ENCODE measurements at regions not wholly inside any gene's neighbourhood (a gene's known extent, or its start where the extent isn't known, plus 50 kb on each side); places are given as distances from the start of the nearest gene placed in this dataset.
A peak's percentile ranks its signal among the peaks of the same experiment; 100 is the strongest.

DNA sequence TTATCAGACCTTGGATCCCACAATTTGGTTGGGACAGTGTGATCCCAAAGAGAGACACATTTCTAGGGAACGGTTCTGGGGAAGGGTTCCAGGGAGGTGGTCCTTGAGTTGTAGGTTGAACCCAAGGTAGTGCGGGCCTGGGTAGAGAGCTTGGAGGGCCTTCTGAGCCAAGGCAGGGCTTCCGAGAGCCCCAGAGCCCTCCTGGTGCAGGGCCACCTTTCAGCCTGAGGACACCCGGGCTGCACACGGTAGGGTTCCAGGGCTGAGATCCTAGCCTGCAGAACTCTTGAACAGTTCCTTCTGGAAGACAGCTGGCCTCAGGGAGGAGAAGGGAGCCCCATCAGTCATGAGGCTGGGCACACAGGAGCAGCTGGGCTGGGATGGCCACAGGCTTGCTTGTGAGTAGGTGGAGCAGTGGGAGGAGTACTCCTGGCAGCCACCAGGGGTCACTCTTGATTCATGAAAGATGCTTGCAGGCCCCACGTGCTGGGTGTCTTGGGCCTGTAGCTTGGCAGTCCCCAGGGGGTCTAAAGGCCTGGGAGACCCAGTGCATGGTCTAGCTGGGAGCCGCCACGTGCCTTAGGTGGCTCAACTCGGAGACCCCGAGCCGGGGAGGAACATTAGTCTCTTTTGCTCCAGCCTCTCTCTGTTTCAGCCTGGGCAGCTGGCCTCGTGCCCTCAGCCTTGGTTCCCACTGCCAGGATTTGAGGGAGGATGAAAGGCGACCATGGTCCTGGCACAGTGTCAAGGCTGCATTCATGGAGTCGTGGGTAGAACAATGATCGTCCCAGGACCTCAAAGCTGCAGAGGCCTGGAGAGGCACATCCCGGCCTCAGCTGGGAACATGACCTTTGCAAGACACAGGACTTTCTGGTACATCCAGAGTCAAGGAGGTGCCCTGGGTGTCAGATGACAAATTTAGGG, 381.6 kb downstream of the TYW1 start:
- H3K4me3 ChIP-seq = no peak overlapping the region

DNA sequence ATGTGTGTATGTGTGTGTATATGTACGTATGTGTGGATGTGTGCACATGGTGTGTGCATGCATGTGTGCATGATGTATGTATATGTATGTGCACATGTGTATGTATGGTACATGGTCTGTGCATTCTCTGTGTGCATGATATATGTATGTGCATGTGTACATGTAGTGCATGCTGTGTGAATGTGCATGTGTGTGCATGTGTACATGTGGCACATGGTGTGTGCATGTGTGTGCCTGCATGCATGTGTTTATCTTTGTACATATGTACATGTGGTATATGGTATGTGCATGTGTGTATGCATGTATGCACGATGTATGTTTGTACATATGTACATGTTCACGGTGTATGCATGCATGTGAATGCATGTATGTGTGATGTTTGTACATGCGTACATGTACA, 383.7 kb downstream of the TYW1 start:
- Histone ChIP-seq H3K36me3 (no peaks in the 10 kb centered on the region), H3K4me1 (replicated peaks) (no peaks in the 10 kb centered on the region), H3K27ac (no peak overlapping the region), H3K9me3 (no peaks in the 10 kb centered on the region), H3K4me3 (no peak overlapping the region), H3K27me3 (replicated peaks; ENCODE audit: insufficient read depth) (no peaks in the 10 kb centered on the region)
- no peak for TF ChIP-seq POLR2AphosphoS5 (IDR thresholded peaks at IDR 0.05)
- TF ChIP-seq, protein P1, sequence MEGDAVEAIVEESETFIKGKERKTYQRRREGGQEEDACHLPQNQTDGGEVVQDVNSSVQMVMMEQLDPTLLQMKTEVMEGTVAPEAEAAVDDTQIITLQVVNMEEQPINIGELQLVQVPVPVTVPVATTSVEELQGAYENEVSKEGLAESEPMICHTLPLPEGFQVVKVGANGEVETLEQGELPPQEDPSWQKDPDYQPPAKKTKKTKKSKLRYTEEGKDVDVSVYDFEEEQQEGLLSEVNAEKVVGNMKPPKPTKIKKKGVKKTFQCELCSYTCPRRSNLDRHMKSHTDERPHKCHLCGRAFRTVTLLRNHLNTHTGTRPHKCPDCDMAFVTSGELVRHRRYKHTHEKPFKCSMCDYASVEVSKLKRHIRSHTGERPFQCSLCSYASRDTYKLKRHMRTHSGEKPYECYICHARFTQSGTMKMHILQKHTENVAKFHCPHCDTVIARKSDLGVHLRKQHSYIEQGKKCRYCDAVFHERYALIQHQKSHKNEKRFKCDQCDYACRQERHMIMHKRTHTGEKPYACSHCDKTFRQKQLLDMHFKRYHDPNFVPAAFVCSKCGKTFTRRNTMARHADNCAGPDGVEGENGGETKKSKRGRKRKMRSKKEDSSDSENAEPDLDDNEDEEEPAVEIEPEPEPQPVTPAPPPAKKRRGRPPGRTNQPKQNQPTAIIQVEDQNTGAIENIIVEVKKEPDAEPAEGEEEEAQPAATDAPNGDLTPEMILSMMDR (IDR thresholded peaks at IDR 0.05) = no peak
- intact Hi-C loops (cut with DNase I) = no loop called here
- no peak for DNase-seq (ENCODE audit: low spot score)
- 71% methylated on average over 4 of the region's 4 CpGs for WGBS

More for the DNA sequence above, 381.6 kb downstream of the TYW1 start:
- no peaks in the 10 kb centered on the region for H3K9me3 ChIP-seq
- intact Hi-C loops (cut with DNase I) = loop anchor here (10.0 kb wide), 1 partner anchor 247 kb away; no protein-coding TSS in a partner anchor
- TF ChIP-seq, protein P1 (IDR thresholded peaks at IDR 0.05) = peak; percentile 59 to 80 (median 76)
- no peak for TF ChIP-seq POLR2AphosphoS5 (IDR thresholded peaks at IDR 0.05)
- no peak overlapping the region for H3K27ac ChIP-seq
- DNase-seq (ENCODE audit: low spot score) = peak; percentile 63
- WGBS = 44% methylated on average over 15 of the region's 16 CpGs
- no peaks in the 10 kb centered on the region for H3K36me3 ChIP-seq
- H3K4me1 ChIP-seq (replicated peaks) = no peaks in the 10 kb centered on the region
- H3K27me3 ChIP-seq (replicated peaks; ENCODE audit: insufficient read depth) = no peaks in the 10 kb centered on the region

DNA sequence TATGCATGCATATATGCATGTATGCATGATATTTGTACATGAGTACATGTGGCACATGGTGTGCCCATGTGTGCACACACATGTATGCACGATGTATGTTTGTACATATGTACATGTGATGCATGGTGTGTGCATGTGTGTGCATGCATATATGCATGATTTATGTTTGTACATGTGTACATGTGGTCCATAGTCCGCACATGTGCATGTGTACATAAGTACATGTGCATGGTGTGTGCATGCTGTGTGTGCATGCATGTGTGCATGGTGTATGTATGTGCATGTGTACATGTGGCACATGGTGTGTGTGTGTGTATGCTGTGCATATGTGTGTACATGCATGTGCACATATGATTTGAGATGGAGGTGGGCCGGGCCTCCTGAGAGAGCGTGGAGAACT, 384.2 kb downstream of the TYW1 start:
- no peaks in the 10 kb centered on the region for H3K4me1 ChIP-seq (replicated peaks)
- H3K9me3 ChIP-seq = no peaks in the 10 kb centered on the region
- DNase-seq (ENCODE audit: low spot score) = no peak
- no peaks in the 10 kb centered on the region for H3K27me3 ChIP-seq (replicated peaks; ENCODE audit: insufficient read depth)
- intact Hi-C loops (cut with DNase I) = no loop called here
- TF ChIP-seq, protein P1 (IDR thresholded peaks at IDR 0.05) = no peak
- TF ChIP-seq POLR2AphosphoS5 (IDR thresholded peaks at IDR 0.05) (no peak), POLR2A (IDR thresholded peaks at IDR 0.05) (no peak)
- WGBS = 66% methylated on average over 4 of the region's 4 CpGs
- no peaks in the 10 kb centered on the region for H3K36me3 ChIP-seq
- no peak overlapping the region for H3K27ac ChIP-seq
- H3K4me3 ChIP-seq = no peak overlapping the region

DNA sequence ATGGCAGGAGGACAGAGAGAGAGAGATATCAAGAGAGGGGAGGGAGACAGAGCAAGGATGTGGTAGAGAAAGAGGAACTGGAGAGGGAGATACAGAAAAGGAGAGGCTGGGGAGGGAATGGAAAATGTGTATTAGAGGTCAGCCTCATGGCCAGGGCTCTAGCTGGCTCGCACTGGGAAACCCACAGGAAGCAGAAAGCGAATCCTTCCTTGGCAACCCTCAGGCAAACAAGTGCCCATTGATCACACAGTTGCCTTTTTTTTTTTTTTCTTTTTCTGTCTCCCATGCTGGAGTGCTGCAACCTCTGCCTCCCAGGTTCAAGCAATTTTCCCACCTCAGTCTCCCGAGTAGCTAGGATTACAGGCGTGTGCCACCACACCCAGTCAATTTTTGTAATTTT, 391.2 kb downstream of the TYW1 start:
- Histone ChIP-seq H3K27ac (no peak overlapping the region), H3K27me3 (replicated peaks; ENCODE audit: insufficient read depth) (no peaks in the 10 kb centered on the region), H3K36me3 (no peaks in the 10 kb centered on the region), H3K9me3 (no peaks in the 10 kb centered on the region), H3K4me3 (no peak overlapping the region), H3K4me1 (replicated peaks) (no peaks in the 10 kb centered on the region)
- WGBS = 82% methylated on average over 4 of the region's 4 CpGs
- TF ChIP-seq POLR2A (IDR thresholded peaks at IDR 0.05) = no peak
- TF ChIP-seq, protein P1 (IDR thresholded peaks at IDR 0.05) = no peak
- TF ChIP-seq POLR2AphosphoS5 (IDR thresholded peaks at IDR 0.05) = no peak
- intact Hi-C loops (cut with DNase I) = no loop called here
- no peak for DNase-seq (ENCODE audit: low spot score)

DNA sequence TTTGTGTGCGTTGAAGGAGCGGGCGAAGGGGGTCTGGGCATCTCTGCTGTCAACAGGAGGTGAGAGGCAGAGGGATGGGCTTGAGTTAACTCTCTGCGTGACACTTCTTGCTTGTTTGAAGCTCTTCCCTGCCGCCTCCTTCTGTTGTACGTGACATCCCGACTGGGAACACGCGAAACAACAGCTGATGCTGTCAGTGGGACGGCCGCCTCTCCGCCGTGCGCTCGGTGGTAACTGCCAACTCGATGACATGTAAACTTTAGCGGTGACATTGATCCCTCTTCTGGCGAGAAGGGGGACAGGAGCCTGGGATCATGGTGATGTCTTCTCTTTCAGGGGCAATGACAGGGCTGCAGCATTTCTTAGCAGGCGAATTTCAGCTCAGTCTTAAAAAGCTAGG, 394.5 kb downstream of the TYW1 start:
- TF ChIP-seq POLR2A (IDR thresholded peaks at IDR 0.05) (no peak), POLR2AphosphoS5 (IDR thresholded peaks at IDR 0.05) (no peak)
- TF ChIP-seq, protein P1 (IDR thresholded peaks at IDR 0.05) = no peak
- WGBS = 68% methylated on average over 19 of the region's 19 CpGs
- Histone ChIP-seq H3K36me3 (no peaks in the 10 kb centered on the region), H3K27ac (no peak overlapping the region), H3K27me3 (replicated peaks; ENCODE audit: insufficient read depth) (no peaks in the 10 kb centered on the region), H3K9me3 (no peaks in the 10 kb centered on the region), H3K4me1 (replicated peaks) (no peaks in the 10 kb centered on the region), H3K4me3 (no peak overlapping the region)
- intact Hi-C loops (cut with DNase I) = no loop called here
- DNase-seq (ENCODE audit: low spot score) = no peak
